Ovary (tissue), 3 donors: ENCODE measurements at regions not wholly inside any gene's neighbourhood (a gene's known extent, or its start where the extent isn't known, plus 50 kb on each side); places are given as distances from the start of the nearest gene placed in this dataset.

Experiments
- CTCF ChIP-seq, 3 donors: fragments of 450-650 bp in 2 of 3; fragments of 200-600 bp in 1 of 3; IDR thresholded peaks; one replicate each; pipeline versions ENCODE4 v1.5.1 to v1.8.0; 2016 to 2022; ENCODE audit warnings: antibody characterized with exemption in 3 of 3, mild to moderate bottlenecking in 1 of 3
- EP300 ChIP-seq: sonication (generic); formaldehyde crosslinking; IDR thresholded peaks from one replicate; pipeline ENCODE4 v1.6.1; 2017; ENCODE audit warnings: antibody characterized with exemption
- POLR2A ChIP-seq: fragments of 450-650 bp; IDR thresholded peaks from one replicate; pipeline ENCODE4 v1.6.1; 2017; ENCODE audit warnings: antibody characterized with exemption, mild to moderate bottlenecking, moderate library complexity
- donor health status: DM: no; HTN: no; CAD: no.

GRCh38 chr1:187275985-187276575 is 447.3 kb downstream of the PLA2G4A start:
- TF ChIP-seq CTCF (IDR thresholded peaks at IDR 0.05) (no peak), POLR2A (no peak), EP300 (no peak)
